ENCODE measurements at regions not wholly inside any gene's neighbourhood (a gene's known extent, or its start where the extent isn't known, plus 50 kb on each side); places are given as distances from the start of the nearest gene placed in this dataset.

DNA sequence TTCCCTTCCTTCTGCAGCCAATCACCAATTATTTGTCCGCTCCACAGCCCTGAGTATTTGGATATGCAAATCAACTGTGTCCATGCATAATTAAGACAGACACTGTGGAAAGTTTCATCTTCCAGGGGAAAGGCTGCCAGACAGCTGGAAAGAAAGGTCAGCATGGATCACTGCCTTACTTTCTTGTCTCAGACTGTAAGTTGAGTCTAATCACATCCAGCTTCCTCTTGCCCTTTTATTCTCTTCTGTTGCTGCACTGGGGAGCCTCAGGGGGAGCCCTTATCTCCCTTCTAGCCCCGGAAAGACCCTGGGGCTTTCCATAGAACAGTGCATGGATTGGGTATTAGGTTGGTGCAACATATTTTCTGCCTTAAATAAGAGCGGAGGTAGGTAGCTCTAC lies 182.9 kb downstream of the OMA1 start:
- Histone ChIP-seq H3K27ac (ENCODE audit: low read depth, low read length) (no peak overlapping the region), H3K79me2 (ENCODE audit: insufficient read depth, low read length) (no peaks in the 10 kb centered on the region), H3K36me3 (ENCODE audit: low read length) (no peaks in the 10 kb centered on the region), H3K27me3 (ENCODE audit: low read length) (no peaks in the 10 kb centered on the region), H4K20me1 (ENCODE audit: low read depth, low read length) (no peaks in the 10 kb centered on the region), H3K9me3 (ENCODE audit: insufficient read depth, low read length) (no peaks in the 10 kb centered on the region), H3K9ac (ENCODE audit: low read length) (no peak overlapping the region), H3K4me2 (ENCODE audit: low read depth, low read length, poor library complexity, severe bottlenecking) (no peak overlapping the region), H3F3A (ENCODE audit: insufficient read depth) (no peaks in the 10 kb centered on the region), H2AFZ (ENCODE audit: low read depth, low read length, severe bottlenecking) (no peak overlapping the region), H3K4me3 (ENCODE audit: insufficient read depth, low read length, poor library complexity, severe bottlenecking) (no peak overlapping the region), H3K9me2 (replicated peaks; ENCODE audit: insufficient read depth, low read length) (no peaks in the 10 kb centered on the region)
- TF ChIP-seq, protein P1, sequence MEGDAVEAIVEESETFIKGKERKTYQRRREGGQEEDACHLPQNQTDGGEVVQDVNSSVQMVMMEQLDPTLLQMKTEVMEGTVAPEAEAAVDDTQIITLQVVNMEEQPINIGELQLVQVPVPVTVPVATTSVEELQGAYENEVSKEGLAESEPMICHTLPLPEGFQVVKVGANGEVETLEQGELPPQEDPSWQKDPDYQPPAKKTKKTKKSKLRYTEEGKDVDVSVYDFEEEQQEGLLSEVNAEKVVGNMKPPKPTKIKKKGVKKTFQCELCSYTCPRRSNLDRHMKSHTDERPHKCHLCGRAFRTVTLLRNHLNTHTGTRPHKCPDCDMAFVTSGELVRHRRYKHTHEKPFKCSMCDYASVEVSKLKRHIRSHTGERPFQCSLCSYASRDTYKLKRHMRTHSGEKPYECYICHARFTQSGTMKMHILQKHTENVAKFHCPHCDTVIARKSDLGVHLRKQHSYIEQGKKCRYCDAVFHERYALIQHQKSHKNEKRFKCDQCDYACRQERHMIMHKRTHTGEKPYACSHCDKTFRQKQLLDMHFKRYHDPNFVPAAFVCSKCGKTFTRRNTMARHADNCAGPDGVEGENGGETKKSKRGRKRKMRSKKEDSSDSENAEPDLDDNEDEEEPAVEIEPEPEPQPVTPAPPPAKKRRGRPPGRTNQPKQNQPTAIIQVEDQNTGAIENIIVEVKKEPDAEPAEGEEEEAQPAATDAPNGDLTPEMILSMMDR (IDR thresholded peaks at IDR 0.05; ENCODE audit: insufficient read depth, low read length, poor library complexity, severe bottlenecking), result no peak
- TF ChIP-seq EZH2phosphoT487 (conservative IDR thresholded peaks at IDR 0.05; ENCODE audit: low read length), result no peak

DNA sequence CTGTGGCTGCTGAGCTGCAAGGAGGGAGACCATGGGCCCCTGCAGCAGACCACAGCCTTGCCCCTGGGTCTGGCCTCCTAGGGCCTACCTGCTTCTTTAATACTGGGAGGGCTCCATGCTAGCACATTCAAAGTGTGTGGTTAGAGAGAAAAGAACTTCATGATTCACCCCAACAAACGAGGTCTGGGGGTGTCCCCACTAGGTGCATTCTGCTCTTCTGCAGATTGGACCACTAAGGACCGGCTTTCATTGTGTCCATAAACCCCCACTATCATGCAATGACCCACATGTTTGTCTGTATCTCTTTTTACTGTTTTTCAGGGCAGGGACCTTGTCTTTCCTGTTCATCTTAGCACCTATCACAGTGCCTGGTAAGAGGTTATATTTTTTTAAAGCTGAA lies 185.4 kb downstream of the OMA1 start:
- H3K9me2 ChIP-seq (replicated peaks; ENCODE audit: insufficient read depth, low read length), result no peaks in the 10 kb centered on the region
- no peaks in the 10 kb centered on the region for H4K20me1 ChIP-seq (ENCODE audit: low read depth, low read length)
- no peak overlapping the region for H2AFZ ChIP-seq (ENCODE audit: low read depth, low read length, severe bottlenecking)
- H3K9ac ChIP-seq (ENCODE audit: low read length), result no peak overlapping the region
- H3F3A ChIP-seq (ENCODE audit: insufficient read depth), result no peaks in the 10 kb centered on the region
- no peak overlapping the region for H3K27ac ChIP-seq (ENCODE audit: low read depth, low read length)
- no peak overlapping the region for H3K4me3 ChIP-seq (ENCODE audit: insufficient read depth, low read length, poor library complexity, severe bottlenecking)
- TF ChIP-seq, protein P1 (IDR thresholded peaks at IDR 0.05; ENCODE audit: insufficient read depth, low read length, poor library complexity, severe bottlenecking), result no peak
- no peak for TF ChIP-seq EZH2phosphoT487 (conservative IDR thresholded peaks at IDR 0.05; ENCODE audit: low read length)
- no peaks in the 10 kb centered on the region for H3K79me2 ChIP-seq (ENCODE audit: insufficient read depth, low read length)
- no peaks in the 10 kb centered on the region for H3K9me3 ChIP-seq (ENCODE audit: insufficient read depth, low read length)
- no peaks in the 10 kb centered on the region for H3K27me3 ChIP-seq (ENCODE audit: low read length)
- no peaks in the 10 kb centered on the region for H3K36me3 ChIP-seq (ENCODE audit: low read length)
- H3K4me2 ChIP-seq (ENCODE audit: low read depth, low read length, poor library complexity, severe bottlenecking), result no peak overlapping the region

DNA sequence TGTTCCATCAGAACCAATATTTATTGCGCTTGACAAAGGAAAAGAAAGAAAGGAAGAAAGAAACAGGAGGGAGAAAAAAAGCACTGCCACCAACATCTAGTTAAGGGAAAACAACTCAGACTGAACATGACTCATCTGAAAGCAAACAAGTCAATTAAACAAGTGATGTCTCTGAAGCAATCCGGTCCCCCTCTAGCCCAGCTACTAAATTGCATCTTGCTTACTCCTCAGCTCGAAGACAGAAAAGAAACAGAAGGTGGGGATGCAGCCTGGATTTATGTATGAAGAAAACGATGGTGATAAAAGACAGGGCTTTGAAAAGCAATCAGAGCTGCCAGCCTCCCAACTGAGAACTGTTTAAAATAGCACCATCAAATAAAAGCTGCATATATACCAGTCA lies 188.2 kb downstream of the OMA1 start:
- H3K36me3 ChIP-seq (ENCODE audit: low read length), result no peaks in the 10 kb centered on the region
- TF ChIP-seq, protein P1 (IDR thresholded peaks at IDR 0.05; ENCODE audit: insufficient read depth, low read length, poor library complexity, severe bottlenecking), result no peak
- TF ChIP-seq EZH2phosphoT487 (conservative IDR thresholded peaks at IDR 0.05; ENCODE audit: low read length), result no peak
- no peaks in the 10 kb centered on the region for H3K9me3 ChIP-seq (ENCODE audit: insufficient read depth, low read length)
- H3K9ac ChIP-seq (ENCODE audit: low read length), result no peak overlapping the region
- no peak overlapping the region for H3K27ac ChIP-seq (ENCODE audit: low read depth, low read length)
- no peaks in the 10 kb centered on the region for H3K9me2 ChIP-seq (replicated peaks; ENCODE audit: insufficient read depth, low read length)
- H3K4me3 ChIP-seq (ENCODE audit: insufficient read depth, low read length, poor library complexity, severe bottlenecking), result no peak overlapping the region
- no peak overlapping the region for H2AFZ ChIP-seq (ENCODE audit: low read depth, low read length, severe bottlenecking)
- H3F3A ChIP-seq (ENCODE audit: insufficient read depth), result no peaks in the 10 kb centered on the region
- no peaks in the 10 kb centered on the region for H3K27me3 ChIP-seq (ENCODE audit: low read length)
- H3K79me2 ChIP-seq (ENCODE audit: insufficient read depth, low read length), result no peaks in the 10 kb centered on the region
- H3K4me2 ChIP-seq (ENCODE audit: low read depth, low read length, poor library complexity, severe bottlenecking), result no peak overlapping the region
- H4K20me1 ChIP-seq (ENCODE audit: low read depth, low read length), result no peaks in the 10 kb centered on the region
